Peyer's patch (tissue), 4 donors: ENCODE measurements at regions not wholly inside any gene's neighbourhood (a gene's known extent, or its start where the extent isn't known, plus 50 kb on each side); places are given as distances from the start of the nearest gene placed in this dataset.

Experiments
- DNase-seq, 3 donors: peaks; one replicate each; pipeline ENCODE4 v3.0.0-alpha.2; 2017 to 2019
- H3K27ac ChIP-seq, 4 donors: fragments of 200-600 bp; sonication (generic); one replicate each; pipeline ENCODE4 v1.5.1; 2016 to 2019
- H3K27me3 ChIP-seq, 2 donors: fragments of 200-600 bp; sonication (generic); one replicate each; pipeline ENCODE4 v1.5.1; 2019
- H3K36me3 ChIP-seq, 3 donors: fragments of 200-600 bp; sonication (generic); one replicate each; pipeline ENCODE4 v1.5.1; 2016 to 2019
- H3K4me1 ChIP-seq, 4 donors: fragments of 200-600 bp; sonication (generic); one replicate each; pipeline ENCODE4 v1.5.1; 2016 to 2019
- H3K4me3 ChIP-seq, 4 donors: fragments of 200-600 bp; sonication (generic); 1 replicate in 3 of 4; 2 replicates in 1 of 4; pipeline ENCODE4 v1.5.1; 2016 to 2019; ENCODE audit warnings: mild to moderate bottlenecking in 1 of 4
- H3K9me3 ChIP-seq, 4 donors: fragments of 200-600 bp; sonication (generic); one replicate each; pipeline ENCODE4 v1.5.1; 2016 to 2019; ENCODE audit warnings: mild to moderate bottlenecking in 1 of 4
- CTCF ChIP-seq, 6 experiments: fragments of 450-650 bp in 4 of 6; fragments of 200-600 bp in 2 of 6; sonication (generic) in 1 of 6; IDR thresholded peaks; one replicate each; pipeline ENCODE4 v1.5.1; 2017 to 2019; ENCODE audit warnings: antibody characterized with exemption in 6 of 6, mild to moderate bottlenecking in 3 of 6, moderate library complexity in 1 of 6
- POLR2A ChIP-seq, 2 donors: fragments of 450-650 bp; IDR thresholded peaks; one replicate each; pipeline ENCODE4 v1.5.1; 2017; ENCODE audit warnings: antibody characterized with exemption in 2 of 2, mild to moderate bottlenecking in 2 of 2, moderate library complexity in 2 of 2

GRCh38 chr15:91566141-91566540 lies 287.4 kb upstream of the SLCO3A1 start:
- no peak for DNase-seq
- no peak for TF ChIP-seq POLR2A (IDR thresholded peaks at IDR 0.05)
- no peak for TF ChIP-seq CTCF (IDR thresholded peaks at IDR 0.05)
- H3K36me3 ChIP-seq: no peaks in the 10 kb centered on the region
- H3K9me3 ChIP-seq: no peaks in the 10 kb centered on the region
- no peak overlapping the region for H3K4me3 ChIP-seq
- no peaks in the 10 kb centered on the region for H3K4me1 ChIP-seq
- no peak overlapping the region for H3K27ac ChIP-seq
- H3K27me3 ChIP-seq: no peaks in the 10 kb centered on the region

GRCh38 chr15:91568036-91568435 lies 285.5 kb upstream of the SLCO3A1 start:
- no peaks in the 10 kb centered on the region for H3K36me3 ChIP-seq
- TF ChIP-seq POLR2A (IDR thresholded peaks at IDR 0.05) (no peak), CTCF (IDR thresholded peaks at IDR 0.05) (no peak)
- no peaks in the 10 kb centered on the region for H3K9me3 ChIP-seq
- no peak overlapping the region for H3K27ac ChIP-seq
- DNase-seq: no peak
- no peak overlapping the region for H3K4me3 ChIP-seq
- no peaks in the 10 kb centered on the region for H3K27me3 ChIP-seq
- no peaks in the 10 kb centered on the region for H3K4me1 ChIP-seq

- Histone ChIP-seq H3K9me3 (no peaks in the 10 kb centered on the region), H3K36me3 (no peaks in the 10 kb centered on the region), H3K4me1 (no peaks in the 10 kb centered on the region), H3K4me3 (no peak overlapping the region), H3K27me3 (no peaks in the 10 kb centered on the region), H3K27ac (no peak overlapping the region)
- no peak for DNase-seq
- TF ChIP-seq POLR2A (IDR thresholded peaks at IDR 0.05): no peak
- no peak for TF ChIP-seq CTCF (IDR thresholded peaks at IDR 0.05)
These were observed 281.4 kb upstream of the SLCO3A1 start for GRCh38 chr15:91572110-91572509.

GRCh38 chr15:91576096-91576495 lies 277.4 kb upstream of the SLCO3A1 start:
- no peaks in the 10 kb centered on the region for H3K9me3 ChIP-seq
- no peaks in the 10 kb centered on the region for H3K27me3 ChIP-seq
- H3K27ac ChIP-seq: no peak overlapping the region
- no peak for DNase-seq
- no peaks in the 10 kb centered on the region for H3K4me1 ChIP-seq
- TF ChIP-seq CTCF (IDR thresholded peaks at IDR 0.05) (no peak), POLR2A (IDR thresholded peaks at IDR 0.05) (no peak)
- H3K4me3 ChIP-seq: no peak overlapping the region
- H3K36me3 ChIP-seq: no peaks in the 10 kb centered on the region

- TF ChIP-seq CTCF (IDR thresholded peaks at IDR 0.05) (no peak), POLR2A (IDR thresholded peaks at IDR 0.05) (no peak)
- no peaks in the 10 kb centered on the region for H3K36me3 ChIP-seq
- H3K4me1 ChIP-seq: no peaks in the 10 kb centered on the region
- H3K27me3 ChIP-seq: no peaks in the 10 kb centered on the region
- no peak overlapping the region for H3K27ac ChIP-seq
- DNase-seq: no peak
- no peaks in the 10 kb centered on the region for H3K9me3 ChIP-seq
- H3K4me3 ChIP-seq: no peak overlapping the region
These were observed 275.0 kb upstream of the SLCO3A1 start for GRCh38 chr15:91578511-91578910.

- Histone ChIP-seq H3K9me3 (no peaks in the 10 kb centered on the region), H3K36me3 (no peaks in the 10 kb centered on the region), H3K4me1 (no peaks in the 10 kb centered on the region), H3K27ac (no peak overlapping the region), H3K27me3 (no peaks in the 10 kb centered on the region), H3K4me3 (no peak overlapping the region)
- DNase-seq: no peak
- TF ChIP-seq CTCF (IDR thresholded peaks at IDR 0.05): no peak
- TF ChIP-seq POLR2A (IDR thresholded peaks at IDR 0.05): no peak
These were observed 268.6 kb upstream of the SLCO3A1 start for GRCh38 chr15:91584895-91585294.
